IMR-90 (cell line): ENCODE measurements at regions not wholly inside any gene's neighbourhood (a gene's known extent, or its start where the extent isn't known, plus 50 kb on each side); places are given as distances from the start of the nearest gene placed in this dataset.

ENCODE experiments used
- CEBPB ChIP-seq: IDR thresholded peaks from 2 replicates; pipeline ENCODE4 v1.6.1; 2012; ENCODE audit warnings: low read depth, low read length, improper control_type of control experiment
- FOS ChIP-seq: fragments of 150-350 bp; IDR thresholded peaks from 2 replicates; pipeline ENCODE4 v1.6.1; 2016; ENCODE audit warnings: low read depth, low read length
- MAFK ChIP-seq: IDR thresholded peaks from 2 replicates; pipeline ENCODE4 v1.6.1; 2012; ENCODE audit warnings: low read depth, low read length, improper control_type of control experiment
- MAZ ChIP-seq: IDR thresholded peaks from 2 replicates; pipeline ENCODE4 v1.6.1; 2012; ENCODE audit warnings: low read depth, mild to moderate bottlenecking, low read length, improper control_type of control experiment, moderate library complexity, borderline replicate concordance
- MXI1 ChIP-seq: IDR thresholded peaks from 2 replicates; pipeline ENCODE4 v1.6.1; 2012; ENCODE audit warnings: low read depth, mild to moderate bottlenecking, low read length, moderate library complexity, borderline replicate concordance
- NFE2L2 ChIP-seq: fragments of 150-350 bp; IDR thresholded peaks from 2 replicates; pipeline ENCODE4 v1.6.1; 2016; ENCODE audit warnings: low read depth, mild to moderate bottlenecking, low read length
- POLR2A ChIP-seq: IDR thresholded peaks from 2 replicates; pipeline ENCODE4 v1.6.1; 2012; ENCODE audit warnings: mild to moderate bottlenecking, low read depth, low read length
- RAD21 ChIP-seq: IDR thresholded peaks from 2 replicates; pipeline ENCODE4 v1.6.1; 2012; ENCODE audit warnings: low read length, improper control_type of control experiment
- RCOR1 ChIP-seq: IDR thresholded peaks from 2 replicates; pipeline ENCODE4 v1.6.1; 2012; ENCODE audit warnings: mild to moderate bottlenecking, low read length, improper control_type of control experiment; ENCODE audit not compliant: insufficient replicate concordance
- RFX5 ChIP-seq: IDR thresholded peaks from 2 replicates; pipeline ENCODE4 v1.8.0; 2012; ENCODE audit warnings: low read depth, mild to moderate bottlenecking, low read length, moderate library complexity
- SMC3 ChIP-seq: fragments of 150-350 bp; IDR thresholded peaks from 2 replicates; pipeline ENCODE4 v1.6.1; 2016; ENCODE audit warnings: low read depth, mild to moderate bottlenecking, antibody characterized with exemption, low read length, moderate library complexity
- TF ChIP-seq, protein P1 (sequence below): conservative IDR thresholded peaks from 2 replicates; pipeline ENCODE4 v1.5.1; 2012; ENCODE audit warnings: mild to moderate bottlenecking, low read depth, low read length, improper control_type of control experiment
- TF ChIP-seq, protein P2 (sequence below): fragments of 150-350 bp; IDR thresholded peaks from 2 replicates; pipeline ENCODE4 v1.6.1; 2017; ENCODE audit warnings: mild to moderate bottlenecking, antibody characterized with exemption, low read length, low read depth
- TF ChIP-seq, protein P3 (sequence below): fragments of 150-350 bp; IDR thresholded peaks from 2 replicates; pipeline ENCODE4 v1.6.1; 2016; ENCODE audit warnings: low read depth, mild to moderate bottlenecking, low read length, moderate library complexity, borderline replicate concordance

DNA sequence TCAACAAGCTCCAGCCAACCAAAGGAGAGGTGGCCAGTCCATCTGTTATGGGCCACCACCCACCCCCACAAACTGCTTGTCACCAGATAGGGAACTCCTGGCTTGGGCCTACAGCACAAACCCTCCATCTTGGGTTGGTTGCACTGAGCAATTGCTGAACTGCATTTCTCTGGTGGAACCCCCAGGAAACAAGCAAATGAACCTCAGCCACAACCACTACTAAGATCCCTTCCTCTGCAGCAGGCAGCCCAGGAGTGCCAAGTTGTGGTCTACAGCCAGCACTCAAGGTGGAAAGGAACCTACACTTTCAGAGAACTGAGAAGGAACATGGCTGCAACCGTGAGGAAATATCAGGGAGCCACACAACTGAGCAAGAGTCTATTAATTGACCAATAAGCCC is 171.6 kb downstream of the TMEM200A start:
- TF ChIP-seq, protein P1, sequence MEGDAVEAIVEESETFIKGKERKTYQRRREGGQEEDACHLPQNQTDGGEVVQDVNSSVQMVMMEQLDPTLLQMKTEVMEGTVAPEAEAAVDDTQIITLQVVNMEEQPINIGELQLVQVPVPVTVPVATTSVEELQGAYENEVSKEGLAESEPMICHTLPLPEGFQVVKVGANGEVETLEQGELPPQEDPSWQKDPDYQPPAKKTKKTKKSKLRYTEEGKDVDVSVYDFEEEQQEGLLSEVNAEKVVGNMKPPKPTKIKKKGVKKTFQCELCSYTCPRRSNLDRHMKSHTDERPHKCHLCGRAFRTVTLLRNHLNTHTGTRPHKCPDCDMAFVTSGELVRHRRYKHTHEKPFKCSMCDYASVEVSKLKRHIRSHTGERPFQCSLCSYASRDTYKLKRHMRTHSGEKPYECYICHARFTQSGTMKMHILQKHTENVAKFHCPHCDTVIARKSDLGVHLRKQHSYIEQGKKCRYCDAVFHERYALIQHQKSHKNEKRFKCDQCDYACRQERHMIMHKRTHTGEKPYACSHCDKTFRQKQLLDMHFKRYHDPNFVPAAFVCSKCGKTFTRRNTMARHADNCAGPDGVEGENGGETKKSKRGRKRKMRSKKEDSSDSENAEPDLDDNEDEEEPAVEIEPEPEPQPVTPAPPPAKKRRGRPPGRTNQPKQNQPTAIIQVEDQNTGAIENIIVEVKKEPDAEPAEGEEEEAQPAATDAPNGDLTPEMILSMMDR = no peak
- TF ChIP-seq MXI1 (no peak), POLR2A (no peak), MAZ (no peak), CEBPB (no peak), RAD21 (no peak), RCOR1 (no peak), NFE2L2 (no peak), RFX5 (no peak), FOS (no peak), MAFK (no peak), SMC3 (no peak)
- TF ChIP-seq, protein P2, sequence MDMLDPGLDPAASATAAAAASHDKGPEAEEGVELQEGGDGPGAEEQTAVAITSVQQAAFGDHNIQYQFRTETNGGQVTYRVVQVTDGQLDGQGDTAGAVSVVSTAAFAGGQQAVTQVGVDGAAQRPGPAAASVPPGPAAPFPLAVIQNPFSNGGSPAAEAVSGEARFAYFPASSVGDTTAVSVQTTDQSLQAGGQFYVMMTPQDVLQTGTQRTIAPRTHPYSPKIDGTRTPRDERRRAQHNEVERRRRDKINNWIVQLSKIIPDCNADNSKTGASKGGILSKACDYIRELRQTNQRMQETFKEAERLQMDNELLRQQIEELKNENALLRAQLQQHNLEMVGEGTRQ = no peak
- TF ChIP-seq, protein P3, sequence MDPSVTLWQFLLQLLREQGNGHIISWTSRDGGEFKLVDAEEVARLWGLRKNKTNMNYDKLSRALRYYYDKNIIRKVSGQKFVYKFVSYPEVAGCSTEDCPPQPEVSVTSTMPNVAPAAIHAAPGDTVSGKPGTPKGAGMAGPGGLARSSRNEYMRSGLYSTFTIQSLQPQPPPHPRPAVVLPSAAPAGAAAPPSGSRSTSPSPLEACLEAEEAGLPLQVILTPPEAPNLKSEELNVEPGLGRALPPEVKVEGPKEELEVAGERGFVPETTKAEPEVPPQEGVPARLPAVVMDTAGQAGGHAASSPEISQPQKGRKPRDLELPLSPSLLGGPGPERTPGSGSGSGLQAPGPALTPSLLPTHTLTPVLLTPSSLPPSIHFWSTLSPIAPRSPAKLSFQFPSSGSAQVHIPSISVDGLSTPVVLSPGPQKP = no peak
